GM12873 (cell line): ENCODE measurements at regions not wholly inside any gene's neighbourhood (a gene's known extent, or its start where the extent isn't known, plus 50 kb on each side); places are given as distances from the start of the nearest gene placed in this dataset.

Experiments used
- TF ChIP-seq, protein P1 (sequence below): IDR thresholded peaks from 2 replicates; pipeline ENCODE4 v1.5.1; 2012; ENCODE audit warnings: low read depth, mild to moderate bottlenecking, moderate library complexity, low read length, control low read depth; ENCODE audit not compliant: insufficient read depth; ENCODE audit errors: missing control alignments

GRCh38 chr6:104500265-104500664 is 359.5 kb downstream of the HACE1 start:
- TF ChIP-seq, protein P1, sequence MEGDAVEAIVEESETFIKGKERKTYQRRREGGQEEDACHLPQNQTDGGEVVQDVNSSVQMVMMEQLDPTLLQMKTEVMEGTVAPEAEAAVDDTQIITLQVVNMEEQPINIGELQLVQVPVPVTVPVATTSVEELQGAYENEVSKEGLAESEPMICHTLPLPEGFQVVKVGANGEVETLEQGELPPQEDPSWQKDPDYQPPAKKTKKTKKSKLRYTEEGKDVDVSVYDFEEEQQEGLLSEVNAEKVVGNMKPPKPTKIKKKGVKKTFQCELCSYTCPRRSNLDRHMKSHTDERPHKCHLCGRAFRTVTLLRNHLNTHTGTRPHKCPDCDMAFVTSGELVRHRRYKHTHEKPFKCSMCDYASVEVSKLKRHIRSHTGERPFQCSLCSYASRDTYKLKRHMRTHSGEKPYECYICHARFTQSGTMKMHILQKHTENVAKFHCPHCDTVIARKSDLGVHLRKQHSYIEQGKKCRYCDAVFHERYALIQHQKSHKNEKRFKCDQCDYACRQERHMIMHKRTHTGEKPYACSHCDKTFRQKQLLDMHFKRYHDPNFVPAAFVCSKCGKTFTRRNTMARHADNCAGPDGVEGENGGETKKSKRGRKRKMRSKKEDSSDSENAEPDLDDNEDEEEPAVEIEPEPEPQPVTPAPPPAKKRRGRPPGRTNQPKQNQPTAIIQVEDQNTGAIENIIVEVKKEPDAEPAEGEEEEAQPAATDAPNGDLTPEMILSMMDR: no peak

GRCh38 chr6:104486035-104486434 is 373.7 kb downstream of the HACE1 start:
- TF ChIP-seq, protein P1: no peak

- TF ChIP-seq, protein P1: no peak
Observed at GRCh38 chr6:104484626-104485025, 375.1 kb downstream of the HACE1 start.

DNA sequence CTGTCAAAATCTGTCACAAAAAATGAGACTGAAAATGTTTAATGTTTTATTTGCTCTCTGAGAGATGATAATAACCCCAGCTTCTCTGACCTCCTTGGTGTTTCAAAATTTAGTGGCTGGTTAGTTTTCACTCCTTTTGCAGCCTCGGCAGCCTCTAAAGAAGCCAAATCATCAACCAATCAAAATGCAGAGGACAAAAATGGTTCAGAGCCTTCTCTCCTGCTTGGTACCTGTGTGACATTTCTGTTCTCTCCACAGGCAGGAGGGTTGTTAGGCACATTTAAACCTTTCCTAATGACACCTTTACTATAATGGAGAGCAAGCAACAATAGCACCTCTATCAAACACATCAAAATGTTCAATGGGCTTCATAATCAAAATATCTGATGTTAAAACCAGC is 375.5 kb downstream of the HACE1 start:
- TF ChIP-seq, protein P1: no peak

DNA sequence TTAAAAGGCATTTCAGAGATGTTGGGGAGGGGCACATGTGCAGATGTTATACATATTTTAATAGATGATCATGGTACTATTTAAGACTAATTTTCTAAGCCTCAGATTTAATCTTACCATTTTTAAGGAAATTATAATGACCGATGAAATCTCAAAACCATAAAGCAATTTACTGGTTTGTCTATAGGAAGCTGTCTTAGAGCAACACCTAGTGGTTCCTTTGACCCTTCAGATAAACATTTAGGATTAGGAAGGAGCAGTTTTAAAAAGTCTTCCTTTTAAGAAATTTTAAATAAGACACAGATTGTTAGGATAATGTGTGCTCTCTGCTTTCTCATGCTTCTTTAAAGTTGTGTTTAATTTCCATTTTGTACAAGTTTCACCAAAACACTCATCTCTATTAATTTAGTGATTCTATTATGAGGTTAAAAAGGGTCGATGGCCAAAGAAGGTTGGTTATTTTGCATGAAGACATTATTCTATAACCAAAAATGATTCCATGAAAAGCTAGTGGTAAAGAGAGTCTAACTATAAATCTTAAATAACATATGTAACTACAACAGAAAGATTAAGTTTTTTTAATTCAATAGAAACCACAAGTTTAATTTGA is 376.4 kb downstream of the HACE1 start:
- TF ChIP-seq, protein P1: peak; percentile 29

- TF ChIP-seq, protein P1: no peak
Observed at GRCh38 chr6:104477569-104477968, 382.1 kb downstream of the HACE1 start.

DNA sequence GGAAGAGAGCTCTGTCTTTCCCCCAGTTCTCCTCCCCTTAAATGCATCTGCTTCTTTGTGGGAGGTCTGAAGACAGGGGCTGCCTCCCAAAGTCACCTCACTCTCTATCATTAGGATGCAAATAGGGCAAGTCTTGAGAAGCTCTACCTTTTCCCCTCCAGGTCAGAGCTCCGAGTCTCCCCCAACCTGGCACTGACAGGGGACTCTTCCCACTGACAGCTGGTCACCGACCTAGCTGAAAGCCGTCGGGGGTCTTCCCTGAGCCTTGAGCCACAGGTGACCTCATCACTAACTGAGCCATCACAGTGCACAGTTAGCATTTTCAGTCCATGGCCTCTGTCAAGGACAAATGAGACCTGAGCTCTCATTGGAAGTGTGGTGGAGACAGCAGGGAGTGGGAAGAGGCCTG is 386.7 kb downstream of the HACE1 start:
- TF ChIP-seq, protein P1: no peak
